Muscle layer of duodenum (tissue), 2 donors: ENCODE measurements at regions not wholly inside any gene's neighbourhood (a gene's known extent, or its start where the extent isn't known, plus 50 kb on each side); places are given as distances from the start of the nearest gene placed in this dataset.

Experiments
- H3K27ac ChIP-seq: one replicate; pipeline ENCODE4 v1.7.0; 2013; ENCODE audit warnings: mild to moderate bottlenecking, low read length
- H3K27me3 ChIP-seq: one replicate; pipeline ENCODE4 v1.7.0; 2013; ENCODE audit warnings: low read depth, mild to moderate bottlenecking, control low read depth, low read length
- H3K36me3 ChIP-seq, 2 donors: one replicate each; pipeline ENCODE4 v1.7.0; 2013; ENCODE audit warnings: low read length in 2 of 2, control low read depth in 1 of 2, mild to moderate bottlenecking in 1 of 2; ENCODE audit not compliant: insufficient read depth in 2 of 2, control insufficient read depth in 1 of 2
- H3K4me1 ChIP-seq, 2 donors: one replicate each; pipeline ENCODE4 v1.7.0; 2013; ENCODE audit warnings: low read length in 2 of 2, mild to moderate bottlenecking in 2 of 2, control low read depth in 1 of 2, moderate library complexity in 1 of 2; ENCODE audit not compliant: insufficient read depth in 2 of 2, control insufficient read depth in 1 of 2
- H3K4me3 ChIP-seq, 2 donors: one replicate each; pipeline ENCODE4 v1.7.0; 2013; ENCODE audit warnings: low read length in 2 of 2, low read depth in 1 of 2, mild to moderate bottlenecking in 1 of 2
- H3K9me3 ChIP-seq, 2 donors: one replicate each; pipeline ENCODE4 v1.7.0; 2013; ENCODE audit warnings: low read length in 2 of 2, control low read depth in 1 of 2, mild to moderate bottlenecking in 1 of 2; ENCODE audit not compliant: control insufficient read depth in 1 of 2
- donor health status: healthy.

- Histone ChIP-seq H3K9me3 (no peaks in the 10 kb centered on the region), H3K36me3 (no peaks in the 10 kb centered on the region), H3K4me3 (no peak overlapping the region), H3K27me3 (no peaks in the 10 kb centered on the region), H3K27ac (no peak overlapping the region), H3K4me1 (no peaks in the 10 kb centered on the region)
Measured at GRCh38 chr18:41456831-41457230, 498.2 kb upstream of the PIK3C3 start.

DNA sequence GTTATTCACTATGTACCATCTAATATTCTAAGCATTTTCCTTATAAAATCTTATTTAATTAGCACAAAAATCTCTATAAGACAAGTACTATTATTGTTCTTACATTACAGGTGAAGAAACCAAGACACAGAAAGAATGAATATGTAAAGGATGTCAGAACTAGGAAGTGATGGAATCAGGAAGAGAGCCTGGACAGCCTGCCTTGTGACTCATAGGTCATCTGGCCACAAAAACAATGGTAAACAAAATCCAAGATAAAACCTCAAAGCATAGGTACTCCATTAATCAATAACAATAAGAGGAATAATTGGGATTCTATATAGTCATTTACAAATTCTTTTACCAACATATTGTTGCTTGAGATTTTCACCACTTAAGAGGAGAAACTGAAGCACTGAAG is 505.4 kb upstream of the PIK3C3 start:
- no peaks in the 10 kb centered on the region for H3K4me1 ChIP-seq
- no peaks in the 10 kb centered on the region for H3K36me3 ChIP-seq
- H3K27ac ChIP-seq, result no peak overlapping the region
- H3K4me3 ChIP-seq, result no peak overlapping the region
- H3K27me3 ChIP-seq, result no peaks in the 10 kb centered on the region
- H3K9me3 ChIP-seq, result no peaks in the 10 kb centered on the region

GRCh38 chr18:41444943-41445342 is 510.1 kb upstream of the PIK3C3 start:
- no peaks in the 10 kb centered on the region for H3K36me3 ChIP-seq
- no peak overlapping the region for H3K27ac ChIP-seq
- peaks cover 0 to 2% of the 10 kb centered on the region in 2 donors for H3K9me3 ChIP-seq
- no peaks in the 10 kb centered on the region for H3K4me1 ChIP-seq
- H3K27me3 ChIP-seq, result no peaks in the 10 kb centered on the region
- H3K4me3 ChIP-seq, result no peak overlapping the region

DNA sequence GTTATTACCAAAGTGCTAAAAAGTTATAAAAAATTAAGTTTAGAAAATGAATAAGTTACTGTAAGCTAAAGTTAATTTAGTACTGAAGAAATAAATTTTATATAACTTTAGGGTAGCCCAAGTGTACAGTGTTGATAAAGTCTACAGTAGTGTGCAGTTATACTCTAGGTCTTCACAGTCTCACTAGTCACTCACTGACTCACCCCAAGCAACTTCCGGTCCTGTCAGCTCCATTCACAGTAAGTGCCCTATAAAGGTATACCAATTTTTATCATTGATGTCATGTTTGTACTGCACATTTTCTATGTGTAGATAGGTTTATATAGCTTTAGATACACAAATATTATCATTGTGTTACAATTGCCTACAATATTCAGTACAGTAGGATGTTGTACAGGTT is 518.3 kb upstream of the PIK3C3 start:
- Histone ChIP-seq H3K27me3 (no peaks in the 10 kb centered on the region), H3K4me3 (no peak overlapping the region), H3K36me3 (no peaks in the 10 kb centered on the region), H3K4me1 (no peaks in the 10 kb centered on the region), H3K27ac (no peak overlapping the region), H3K9me3 (peaks cover 0 to 2% of the 10 kb centered on the region in 2 donors)

DNA sequence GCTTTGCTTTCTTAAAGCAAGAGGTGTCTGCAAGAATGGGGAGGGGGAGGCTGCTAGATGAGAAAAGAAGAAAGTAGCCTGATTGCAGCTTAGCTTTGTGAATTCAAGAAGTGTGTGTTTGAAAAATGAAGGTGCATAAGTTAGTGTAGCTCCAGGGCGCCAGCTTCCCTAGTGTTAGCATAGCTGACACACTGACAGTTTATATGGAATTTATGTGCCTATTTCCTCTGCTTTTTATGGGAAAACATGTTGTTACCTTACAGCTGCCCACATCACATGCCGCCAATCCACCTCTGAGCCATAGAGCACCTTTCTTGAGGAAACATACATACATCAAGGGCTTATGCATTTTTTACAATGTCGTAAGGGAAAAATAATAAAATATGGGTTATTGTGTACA is 536.4 kb upstream of the PIK3C3 start:
- H3K4me3 ChIP-seq, result no peak overlapping the region
- no peaks in the 10 kb centered on the region for H3K4me1 ChIP-seq
- H3K36me3 ChIP-seq, result no peaks in the 10 kb centered on the region
- no peaks in the 10 kb centered on the region for H3K27me3 ChIP-seq
- no peaks in the 10 kb centered on the region for H3K9me3 ChIP-seq
- no peak overlapping the region for H3K27ac ChIP-seq

DNA sequence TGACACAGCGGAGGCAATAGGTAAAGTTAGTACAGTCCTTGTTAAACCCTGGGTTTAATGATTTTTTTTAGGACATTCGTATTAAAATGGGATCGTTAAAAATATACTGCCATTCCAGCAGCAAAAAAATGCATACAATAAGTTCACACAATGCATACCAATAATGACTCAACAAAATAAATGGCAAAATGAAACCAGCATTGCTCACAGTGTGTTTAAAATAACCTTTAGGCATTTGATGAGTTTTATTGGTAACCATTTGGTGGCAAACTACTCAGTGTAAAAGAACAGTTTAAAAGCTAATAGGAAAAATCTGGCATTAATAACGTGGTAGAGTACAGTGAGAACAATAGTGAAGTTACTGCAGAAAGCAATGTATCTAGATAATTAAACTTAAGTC is 539.0 kb upstream of the PIK3C3 start:
- no peaks in the 10 kb centered on the region for H3K36me3 ChIP-seq

GRCh38 chr18:41410006-41410405 is 545.0 kb upstream of the PIK3C3 start:
- no peak overlapping the region for H3K27ac ChIP-seq
- H3K36me3 ChIP-seq, result no peaks in the 10 kb centered on the region
- H3K9me3 ChIP-seq, result no peaks in the 10 kb centered on the region
- no peaks in the 10 kb centered on the region for H3K4me1 ChIP-seq
- H3K27me3 ChIP-seq, result no peaks in the 10 kb centered on the region
- no peak overlapping the region for H3K4me3 ChIP-seq

More for the DNA sequence above, 539.0 kb upstream of the PIK3C3 start:
- Histone ChIP-seq H3K4me1 (no peaks in the 10 kb centered on the region), H3K9me3 (no peaks in the 10 kb centered on the region), H3K27me3 (no peaks in the 10 kb centered on the region), H3K27ac (no peak overlapping the region), H3K4me3 (no peak overlapping the region)

GRCh38 chr18:41406834-41407233 is 548.2 kb upstream of the PIK3C3 start:
- H3K27ac ChIP-seq, result no peak overlapping the region
- H3K9me3 ChIP-seq, result no peaks in the 10 kb centered on the region
- no peaks in the 10 kb centered on the region for H3K4me1 ChIP-seq
- no peaks in the 10 kb centered on the region for H3K27me3 ChIP-seq
- H3K4me3 ChIP-seq, result no peak overlapping the region
- H3K36me3 ChIP-seq, result no peaks in the 10 kb centered on the region

GRCh38 chr18:41396861-41397260 is 558.2 kb upstream of the PIK3C3 start:
- no peaks in the 10 kb centered on the region for H3K36me3 ChIP-seq
- no peak overlapping the region for H3K4me3 ChIP-seq
- H3K27ac ChIP-seq, result no peak overlapping the region
- H3K4me1 ChIP-seq, result no peaks in the 10 kb centered on the region
- H3K27me3 ChIP-seq, result no peaks in the 10 kb centered on the region
- no peaks in the 10 kb centered on the region for H3K9me3 ChIP-seq

GRCh38 chr18:41396211-41396610 is 558.8 kb upstream of the PIK3C3 start:
- H3K4me1 ChIP-seq, result no peaks in the 10 kb centered on the region
- H3K9me3 ChIP-seq, result no peaks in the 10 kb centered on the region
- no peak overlapping the region for H3K27ac ChIP-seq
- H3K4me3 ChIP-seq, result no peak overlapping the region
- no peaks in the 10 kb centered on the region for H3K27me3 ChIP-seq
- H3K36me3 ChIP-seq, result no peaks in the 10 kb centered on the region

- Histone ChIP-seq H3K4me3 (no peak overlapping the region), H3K36me3 (no peaks in the 10 kb centered on the region), H3K27ac (no peak overlapping the region), H3K27me3 (no peaks in the 10 kb centered on the region), H3K4me1 (no peaks in the 10 kb centered on the region), H3K9me3 (no peaks in the 10 kb centered on the region)
Measured at GRCh38 chr18:41395695-41396094, 559.3 kb upstream of the PIK3C3 start.

DNA sequence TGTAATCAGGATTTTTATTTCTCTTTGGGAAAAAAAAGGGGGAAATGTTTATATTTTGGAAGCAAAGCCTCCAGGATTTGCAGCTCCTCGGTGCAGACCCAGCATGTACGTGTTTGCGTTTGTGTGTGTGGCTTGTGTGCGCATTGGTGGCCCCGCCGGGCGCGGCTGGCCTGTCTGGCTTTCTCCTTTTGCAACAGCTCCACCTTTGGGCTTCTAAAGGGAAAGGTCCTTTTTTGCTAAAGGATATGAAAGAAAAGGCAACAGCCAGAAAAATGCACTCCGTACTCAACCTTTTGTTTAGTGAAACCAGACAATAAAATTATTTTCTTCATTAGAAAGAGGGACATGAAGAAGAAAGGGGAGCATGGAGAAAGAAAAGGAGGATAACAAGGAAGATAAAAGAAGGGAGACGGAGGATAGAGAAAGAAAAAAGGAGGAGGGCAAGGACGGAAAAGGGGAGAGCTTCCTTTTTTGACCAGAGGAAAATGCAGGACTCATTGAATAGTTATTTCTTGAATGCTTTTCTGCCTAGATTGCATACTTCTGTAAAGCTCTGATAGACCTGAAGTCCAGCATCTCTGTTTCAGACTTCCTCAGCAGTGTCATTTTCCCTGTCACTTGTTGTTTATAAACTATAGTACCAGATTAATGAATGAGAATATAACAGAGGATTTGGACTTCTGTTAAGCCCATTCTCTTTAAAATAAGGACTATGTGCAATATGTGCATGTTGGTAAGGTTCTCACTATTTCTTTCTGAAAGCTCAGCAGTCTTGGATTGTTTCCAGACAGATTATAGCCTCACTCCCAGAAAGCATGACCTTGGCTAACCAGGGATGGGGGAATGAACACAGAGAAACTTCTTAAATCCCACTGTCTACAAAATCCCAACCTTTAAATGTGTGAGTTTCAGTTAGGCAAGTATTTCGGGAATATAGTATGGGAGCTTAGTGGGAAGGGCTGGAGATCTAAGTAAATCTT is 563.1 kb upstream of the PIK3C3 start:
- H3K36me3 ChIP-seq, result no peaks in the 10 kb centered on the region
- no peak overlapping the region for H3K27ac ChIP-seq
- no peaks in the 10 kb centered on the region for H3K9me3 ChIP-seq
- peak overlapping the region in 1 of 2 donors; percentile 48 for H3K4me3 ChIP-seq
- H3K4me1 ChIP-seq, result no peaks in the 10 kb centered on the region
- H3K27me3 ChIP-seq, result no peaks in the 10 kb centered on the region
